Lung (tissue), 11 donors: ENCODE measurements at regions not wholly inside any gene's neighbourhood (a gene's known extent, or its start where the extent isn't known, plus 50 kb on each side); places are given as distances from the start of the nearest gene placed in this dataset.

Experiments used
- ATAC-seq: fragments of 200-7000 bp; cut with Tn5 transposase; one replicate; pipeline ENCODE4 v1.9.1; 2020; ENCODE audit warnings: moderate number of reproducible peaks; ENCODE audit not compliant: insufficient read depth, low FRiP score
- DNase-seq, 3 donors: peaks; one replicate each; pipeline ENCODE4 v3.0.0-alpha.2; 2013 to 2017
- H3K27ac ChIP-seq, 2 donors: one replicate each; pipeline ENCODE4 v1.5.1; 2013; ENCODE audit warnings: mild to moderate bottlenecking in 2 of 2, moderate library complexity in 2 of 2, control low read depth in 1 of 2, inconsistent platforms in 1 of 2, low read depth in 1 of 2, low read length in 1 of 2
- H3K27me3 ChIP-seq, 3 donors: one replicate each; pipeline ENCODE4 v1.5.1; 2013; ENCODE audit warnings: low read length in 2 of 3; ENCODE audit not compliant: control insufficient read depth in 3 of 3, insufficient read depth in 3 of 3
- H3K36me3 ChIP-seq, 4 donors: one replicate each; pipeline ENCODE4 v1.5.1; 2013; ENCODE audit warnings: low read length in 4 of 4, mild to moderate bottlenecking in 1 of 4, moderate library complexity in 1 of 4; ENCODE audit not compliant: control insufficient read depth in 4 of 4, insufficient read depth in 4 of 4
- H3K4me1 ChIP-seq, 5 donors: one replicate each; pipeline ENCODE4 v1.5.1; 2013; ENCODE audit warnings: low read length in 5 of 5, mild to moderate bottlenecking in 2 of 5, moderate library complexity in 1 of 5; ENCODE audit not compliant: control insufficient read depth in 5 of 5, insufficient read depth in 5 of 5
- H3K4me3 ChIP-seq: one replicate; pipeline ENCODE4 v1.5.1; 2013; ENCODE audit warnings: mild to moderate bottlenecking, control low read depth, moderate library complexity
- H3K9ac ChIP-seq, 2 donors: one replicate each; pipeline ENCODE4 v1.5.1; 2013; ENCODE audit warnings: low read length in 2 of 2, control low read depth in 1 of 2; ENCODE audit not compliant: insufficient read depth in 1 of 2
- H3K9me3 ChIP-seq, 4 donors: one replicate each; pipeline ENCODE4 v1.5.1; 2013; ENCODE audit warnings: low read length in 3 of 4, mild to moderate bottlenecking in 1 of 4, moderate library complexity in 1 of 4; ENCODE audit not compliant: control insufficient read depth in 4 of 4, insufficient read depth in 3 of 4
- WGBS, 2 donors: extraction: QIAGEN DNeasy Blood & Tissue Kit; methylation state at CpG; one replicate each; pipeline ENCODE4 v1.1.7; 2013; 5-methylcytosine and 5-hydroxymethylcytosine counted together
- TF ChIP-seq, protein P1 (sequence below): IDR thresholded peaks from 2 replicates; pipeline ENCODE4 v1.5.1; 2012; ENCODE audit warnings: mild to moderate bottlenecking; ENCODE audit errors: control extremely low read depth, extremely low read depth
- donor health status: control.
- donor health status: control.
- donor health status: Bipolar disorder and iron deficiency.
- donor health status: healthy.
- donor health status: DM: yes; HTN: yes; CAD: no.

DNA sequence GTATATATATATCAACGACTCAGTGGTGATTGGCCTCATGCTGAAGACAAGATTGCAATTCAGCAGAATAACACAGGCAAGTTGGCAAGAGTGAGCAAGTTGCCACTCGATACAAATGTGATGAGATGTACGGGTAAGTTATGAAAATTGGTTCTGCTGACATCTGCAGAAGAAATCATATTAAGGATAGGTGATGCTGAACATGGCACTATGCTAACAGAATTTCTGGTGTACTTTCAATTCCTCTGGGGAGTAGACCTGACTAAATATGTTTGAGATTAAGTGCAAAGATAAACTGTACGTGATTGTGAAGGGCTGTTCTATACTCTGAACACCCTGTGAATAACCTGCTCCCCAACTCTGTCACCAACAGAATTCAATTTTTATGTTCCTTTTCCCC, 758.2 kb downstream of the TBC1D32 start:
- Histone ChIP-seq H3K36me3 (no peaks in the 10 kb centered on the region), H3K27me3 (no peaks in the 10 kb centered on the region), H3K4me1 (no peaks in the 10 kb centered on the region), H3K9me3 (no peaks in the 10 kb centered on the region), H3K4me3 (no peak overlapping the region), H3K9ac (no peak overlapping the region), H3K27ac (no peak overlapping the region)
- 83 to 84% methylated on average over 4 of the region's 4 CpGs for WGBS, 2 donors
- no peak for DNase-seq
- no peak for ATAC-seq
- TF ChIP-seq, protein P1, sequence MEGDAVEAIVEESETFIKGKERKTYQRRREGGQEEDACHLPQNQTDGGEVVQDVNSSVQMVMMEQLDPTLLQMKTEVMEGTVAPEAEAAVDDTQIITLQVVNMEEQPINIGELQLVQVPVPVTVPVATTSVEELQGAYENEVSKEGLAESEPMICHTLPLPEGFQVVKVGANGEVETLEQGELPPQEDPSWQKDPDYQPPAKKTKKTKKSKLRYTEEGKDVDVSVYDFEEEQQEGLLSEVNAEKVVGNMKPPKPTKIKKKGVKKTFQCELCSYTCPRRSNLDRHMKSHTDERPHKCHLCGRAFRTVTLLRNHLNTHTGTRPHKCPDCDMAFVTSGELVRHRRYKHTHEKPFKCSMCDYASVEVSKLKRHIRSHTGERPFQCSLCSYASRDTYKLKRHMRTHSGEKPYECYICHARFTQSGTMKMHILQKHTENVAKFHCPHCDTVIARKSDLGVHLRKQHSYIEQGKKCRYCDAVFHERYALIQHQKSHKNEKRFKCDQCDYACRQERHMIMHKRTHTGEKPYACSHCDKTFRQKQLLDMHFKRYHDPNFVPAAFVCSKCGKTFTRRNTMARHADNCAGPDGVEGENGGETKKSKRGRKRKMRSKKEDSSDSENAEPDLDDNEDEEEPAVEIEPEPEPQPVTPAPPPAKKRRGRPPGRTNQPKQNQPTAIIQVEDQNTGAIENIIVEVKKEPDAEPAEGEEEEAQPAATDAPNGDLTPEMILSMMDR = no peak

DNA sequence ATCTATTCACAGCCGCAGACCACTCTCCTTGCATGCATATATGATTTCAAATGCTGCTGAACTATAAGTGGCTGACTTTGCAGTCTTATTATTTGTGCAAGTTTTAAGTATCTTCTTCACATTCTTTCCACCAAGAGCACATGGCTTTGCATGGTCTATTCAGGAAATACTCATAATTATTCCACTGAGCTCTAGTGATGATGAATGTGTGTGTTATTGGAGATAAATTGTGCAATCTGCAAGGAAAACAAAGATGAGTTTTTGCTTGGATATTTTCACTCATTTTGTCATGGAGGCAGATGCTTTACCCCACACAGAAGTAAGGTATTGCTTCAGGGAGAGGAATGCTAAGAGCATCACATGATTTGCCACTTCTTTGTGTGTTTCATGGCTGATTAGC, 764.6 kb downstream of the TBC1D32 start:
- Histone ChIP-seq H3K27ac (no peak overlapping the region), H3K9me3 (no peaks in the 10 kb centered on the region)

DNA sequence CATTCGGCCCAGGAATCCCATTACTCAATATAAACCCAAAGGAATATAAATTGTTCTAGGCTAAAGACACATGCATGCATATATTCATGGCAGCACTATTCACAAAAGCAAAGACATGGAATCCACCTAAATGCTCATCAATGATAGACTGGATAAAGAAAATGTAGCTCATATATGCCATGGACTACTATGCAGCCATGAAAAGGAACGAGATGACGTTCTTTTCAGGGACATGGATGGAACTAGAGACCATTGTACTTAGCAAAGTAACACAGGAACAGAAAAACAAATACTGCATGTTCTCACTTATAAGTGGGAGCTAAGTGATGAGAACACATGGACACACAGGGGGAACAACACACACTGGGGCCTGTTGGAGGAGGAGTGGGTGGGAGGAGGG, 769.5 kb downstream of the TBC1D32 start:
- H3K4me1 ChIP-seq = no peaks in the 10 kb centered on the region
- no peak overlapping the region for H3K27ac ChIP-seq
- H3K4me3 ChIP-seq = no peak overlapping the region
- no peaks in the 10 kb centered on the region for H3K36me3 ChIP-seq
- no peaks in the 10 kb centered on the region for H3K27me3 ChIP-seq
- WGBS, 2 donors = 85 to 88% methylated on average over 3 of the region's 3 CpGs
- peaks cover 0 to 2% (median 0%) of the 10 kb centered on the region in 4 donors for H3K9me3 ChIP-seq
- H3K9ac ChIP-seq = no peak overlapping the region
- DNase-seq (no peak), ATAC-seq (no peak)
- TF ChIP-seq, protein P1 = no peak

More for the DNA sequence above, 764.6 kb downstream of the TBC1D32 start:
- WGBS, 2 donors = 62 to 85% methylated on average over 1 of the region's 1 CpG
- Histone ChIP-seq H3K4me3 (no peak overlapping the region), H3K27me3 (no peaks in the 10 kb centered on the region), H3K36me3 (no peaks in the 10 kb centered on the region), H3K9ac (no peak overlapping the region), H3K4me1 (no peaks in the 10 kb centered on the region)
- no peak for ATAC-seq
- TF ChIP-seq, protein P1 = no peak
- no peak for DNase-seq

DNA sequence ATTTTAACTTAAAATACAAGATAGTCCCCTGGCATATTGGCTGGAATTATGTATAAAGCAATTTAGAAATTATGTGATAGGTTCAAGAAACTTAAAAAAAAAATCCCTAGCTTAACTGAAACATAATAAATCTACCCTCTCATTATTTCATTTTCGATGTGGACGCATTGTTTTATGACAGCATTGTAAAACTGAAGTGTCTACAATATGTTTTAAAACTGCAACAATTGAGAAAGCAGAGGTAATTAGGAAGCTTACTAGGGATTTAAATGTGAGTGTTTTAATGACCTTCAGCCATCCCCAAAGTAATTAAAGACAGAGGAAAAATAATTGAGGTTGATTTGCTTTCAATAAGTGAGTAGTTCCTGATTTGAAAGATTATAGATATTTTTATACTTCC, 776.0 kb downstream of the TBC1D32 start:
- H3K4me1 ChIP-seq = no peaks in the 10 kb centered on the region
- no peak overlapping the region for H3K9ac ChIP-seq
- DNase-seq (no peak), ATAC-seq (no peak)
- no peak overlapping the region for H3K27ac ChIP-seq
- H3K27me3 ChIP-seq = no peaks in the 10 kb centered on the region
- TF ChIP-seq, protein P1 = no peak
- no peaks in the 10 kb centered on the region for H3K36me3 ChIP-seq
- H3K4me3 ChIP-seq = no peak overlapping the region
- whole genome bisulfite sequencing, 2 donors = 75 to 80% methylated on average over 2 of the region's 2 CpGs
- peaks cover 0 to 2% (median 0%) of the 10 kb centered on the region in 4 donors for H3K9me3 ChIP-seq
